Activated CD4-positive, alpha-beta T cell treated with anti-CD3 and anti-CD28 coated beads, Interleukin-2, Interleukin-6, amounts not matched to agents 100 ng/mL and 50 ng/mL, durations not matched to agents 16 hours and 8 hours (primary cell): ENCODE measurements at regions not wholly inside any gene's neighbourhood (a gene's known extent, or its start where the extent isn't known, plus 50 kb on each side); places are given as distances from the start of the nearest gene placed in this dataset.

Source experiments
- DNase-seq: peaks from one replicate; pipeline ENCODE4 v3.0.0-alpha.2; 2020

DNA sequence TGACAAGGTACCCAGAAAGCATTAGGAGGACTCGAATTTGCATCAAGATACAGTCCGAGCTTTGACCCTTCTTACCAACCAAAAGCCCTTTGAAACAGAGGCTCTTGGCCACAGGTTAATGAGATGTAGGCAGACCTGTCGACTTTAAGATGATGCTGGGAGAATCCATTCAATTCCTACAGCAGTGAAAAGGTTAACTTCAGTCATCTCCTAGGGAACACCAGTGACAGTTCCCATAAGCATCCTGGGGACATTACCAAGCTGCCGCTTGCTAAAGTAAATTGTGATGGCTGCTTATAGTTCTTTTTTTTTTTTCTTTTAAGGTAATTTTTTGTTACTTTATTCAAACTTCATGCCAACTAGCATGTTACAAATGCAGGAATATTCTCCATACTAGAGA is 379.3 kb downstream of the SOX11 start:
- DNase-seq, result no peak

DNA sequence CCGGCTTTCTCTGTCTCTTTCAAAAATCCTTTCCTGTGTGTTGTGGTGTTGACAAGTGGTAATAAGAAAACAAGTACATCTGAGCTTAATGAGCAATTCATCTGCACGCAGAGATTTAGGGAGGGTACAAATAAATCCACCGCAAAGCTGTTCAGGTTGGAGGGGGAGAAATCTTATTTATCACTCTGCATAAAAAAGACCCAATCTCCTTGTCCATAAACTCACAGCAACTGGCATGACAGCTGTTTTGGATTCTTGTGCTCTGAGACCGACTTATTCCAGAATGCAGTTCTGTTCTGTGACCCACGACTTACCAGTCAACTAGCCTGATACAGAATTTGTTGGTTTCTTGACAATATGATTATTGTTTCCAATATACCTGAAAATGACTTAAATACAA is 380.1 kb downstream of the SOX11 start:
- DNase-seq, result no peak

DNA sequence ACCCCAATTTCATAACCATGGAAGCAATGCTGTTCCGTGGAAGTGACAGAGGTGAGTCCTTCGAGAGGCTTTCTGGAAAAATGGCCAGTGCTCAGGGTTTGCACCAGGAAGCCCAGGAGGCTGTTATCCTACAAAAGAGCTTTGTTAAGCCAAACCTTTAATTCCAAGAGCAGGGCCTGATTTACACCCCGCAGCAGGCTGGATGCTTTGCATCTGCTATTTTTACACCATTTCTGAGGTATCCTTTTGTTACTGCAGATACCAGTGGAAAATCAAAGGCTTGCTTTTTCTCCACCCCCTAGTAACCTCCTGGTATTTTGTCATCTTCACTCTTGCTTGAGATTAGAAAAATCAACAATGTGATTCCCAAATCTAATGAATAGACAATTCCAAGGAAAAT is 380.6 kb downstream of the SOX11 start:
- no peak for DNase-seq

DNA sequence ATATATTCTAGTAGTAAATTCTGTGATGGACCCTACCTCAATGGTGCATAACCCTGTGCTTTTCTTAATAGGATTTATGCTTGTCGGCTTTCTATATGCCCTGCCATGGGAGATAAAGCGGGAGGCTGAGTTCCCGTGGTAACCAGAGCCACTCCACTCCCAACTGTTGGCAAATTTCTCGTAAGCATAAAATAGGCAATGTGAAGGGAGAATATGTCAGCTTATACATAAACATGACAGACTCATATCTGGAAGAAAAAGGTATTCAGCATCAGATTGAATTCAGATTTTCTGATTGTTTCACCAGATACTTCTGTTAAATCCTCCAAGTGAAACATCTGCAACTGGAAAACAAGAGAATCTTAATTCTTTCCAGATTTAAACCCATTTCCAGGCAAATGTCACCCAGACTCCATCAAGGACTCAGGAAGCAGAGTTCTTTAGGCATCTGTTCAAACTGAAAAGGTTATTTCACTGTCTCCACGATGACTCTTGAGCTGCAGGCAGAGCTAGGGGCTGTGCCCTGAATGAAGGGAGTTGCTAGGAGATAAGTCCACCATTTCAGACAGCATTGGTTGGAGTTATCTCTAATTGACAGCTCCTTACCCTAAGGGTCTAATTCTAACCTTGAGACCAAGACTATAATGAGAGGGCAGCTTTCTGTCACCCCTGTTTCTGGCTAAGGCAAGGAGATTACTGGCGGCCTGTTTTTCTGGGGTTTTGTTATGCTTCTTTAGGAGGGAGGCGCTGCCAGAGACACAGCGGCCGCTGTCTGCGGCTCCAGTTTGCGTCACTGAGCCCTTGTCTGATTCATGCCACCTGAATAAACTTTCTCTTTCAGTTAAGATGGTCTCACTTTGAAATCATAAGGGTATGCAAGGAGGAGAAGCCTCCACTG is 381.3 kb downstream of the SOX11 start:
- DNase-seq, result no peak

DNA sequence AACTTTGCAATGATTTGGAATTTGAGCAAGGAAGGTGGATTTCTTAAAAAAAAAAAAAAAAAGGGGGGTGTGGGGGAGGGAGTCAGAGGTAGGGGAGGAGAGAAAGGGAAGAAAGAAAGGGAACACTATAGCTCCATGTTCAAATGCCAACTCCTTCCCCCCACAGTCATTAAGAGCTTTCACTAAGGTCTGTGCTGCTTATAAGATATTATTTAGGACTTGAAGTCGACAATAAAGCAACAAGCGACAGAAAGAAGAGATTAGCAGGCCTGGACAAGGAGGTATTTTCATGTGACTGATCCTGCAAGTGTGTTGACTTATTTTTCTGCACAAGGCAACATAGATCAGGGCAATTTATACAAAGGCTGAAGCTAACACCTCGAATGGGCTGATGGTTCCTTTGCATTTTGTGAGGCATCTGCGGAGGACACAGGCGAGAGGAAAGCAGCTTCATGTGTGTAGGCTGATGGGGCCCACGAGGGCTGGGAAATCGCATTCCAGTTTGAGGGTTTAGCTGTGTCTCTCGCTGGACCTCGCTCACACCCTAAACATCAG is 382.0 kb downstream of the SOX11 start:
- no peak for DNase-seq

DNA sequence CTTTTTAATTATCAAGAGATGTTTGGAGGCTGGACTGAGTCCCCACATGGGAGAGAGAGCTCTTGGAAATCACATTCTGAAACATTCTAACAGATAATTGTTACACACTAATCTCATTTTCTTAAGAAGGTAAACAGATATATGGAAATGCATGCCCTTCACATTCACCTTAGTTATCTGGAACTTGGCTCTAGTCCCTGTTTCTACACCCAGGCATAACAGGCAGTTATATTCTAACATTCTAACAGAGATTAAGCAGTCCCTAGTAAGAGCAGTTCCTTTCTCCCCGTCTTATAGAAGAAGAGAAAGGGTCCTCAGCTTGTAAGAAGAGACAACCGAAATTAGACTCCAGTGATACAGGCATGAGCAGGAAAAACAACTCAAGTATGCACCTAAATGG is 385.4 kb downstream of the SOX11 start:
- DNase-seq, result no peak

DNA sequence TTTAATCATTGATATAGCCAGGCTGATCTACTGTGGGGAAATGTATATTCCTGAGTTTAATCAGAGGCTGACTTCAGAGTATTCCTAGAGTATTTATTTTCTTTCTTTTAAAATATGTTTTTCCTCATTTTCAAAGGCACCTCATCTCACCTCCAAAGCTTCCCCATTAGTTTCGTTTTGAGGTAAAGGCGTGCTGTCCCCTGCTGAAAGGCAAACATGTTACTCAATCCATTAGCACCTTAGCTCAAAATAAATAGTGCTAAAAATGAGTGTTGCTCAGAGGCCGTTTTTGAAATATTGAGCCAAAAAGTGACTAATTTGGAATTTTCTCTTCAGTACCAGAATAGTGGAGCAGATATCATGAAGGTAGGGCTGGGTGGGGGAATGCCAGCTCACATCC is 386.2 kb downstream of the SOX11 start:
- DNase-seq, result no peak

DNA sequence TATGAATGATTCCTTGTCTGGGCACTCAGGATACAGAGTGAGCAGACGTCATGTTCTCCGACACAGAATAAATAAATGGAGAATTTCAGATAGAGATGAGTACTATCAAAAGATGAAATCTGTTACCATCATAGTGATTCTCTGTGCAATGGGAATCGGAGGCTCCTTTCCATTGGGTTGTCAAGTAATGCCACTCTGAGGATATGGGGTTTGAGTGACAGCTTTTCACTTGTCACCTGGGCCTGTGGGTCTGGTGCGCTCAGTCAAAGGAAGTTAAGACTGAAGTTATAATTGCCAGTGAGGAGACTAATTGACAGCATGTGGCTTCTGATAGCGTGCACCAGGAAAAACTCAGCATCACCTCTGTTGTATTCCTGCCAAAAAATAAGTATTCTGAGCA is 387.2 kb downstream of the SOX11 start:
- no peak for DNase-seq

DNA sequence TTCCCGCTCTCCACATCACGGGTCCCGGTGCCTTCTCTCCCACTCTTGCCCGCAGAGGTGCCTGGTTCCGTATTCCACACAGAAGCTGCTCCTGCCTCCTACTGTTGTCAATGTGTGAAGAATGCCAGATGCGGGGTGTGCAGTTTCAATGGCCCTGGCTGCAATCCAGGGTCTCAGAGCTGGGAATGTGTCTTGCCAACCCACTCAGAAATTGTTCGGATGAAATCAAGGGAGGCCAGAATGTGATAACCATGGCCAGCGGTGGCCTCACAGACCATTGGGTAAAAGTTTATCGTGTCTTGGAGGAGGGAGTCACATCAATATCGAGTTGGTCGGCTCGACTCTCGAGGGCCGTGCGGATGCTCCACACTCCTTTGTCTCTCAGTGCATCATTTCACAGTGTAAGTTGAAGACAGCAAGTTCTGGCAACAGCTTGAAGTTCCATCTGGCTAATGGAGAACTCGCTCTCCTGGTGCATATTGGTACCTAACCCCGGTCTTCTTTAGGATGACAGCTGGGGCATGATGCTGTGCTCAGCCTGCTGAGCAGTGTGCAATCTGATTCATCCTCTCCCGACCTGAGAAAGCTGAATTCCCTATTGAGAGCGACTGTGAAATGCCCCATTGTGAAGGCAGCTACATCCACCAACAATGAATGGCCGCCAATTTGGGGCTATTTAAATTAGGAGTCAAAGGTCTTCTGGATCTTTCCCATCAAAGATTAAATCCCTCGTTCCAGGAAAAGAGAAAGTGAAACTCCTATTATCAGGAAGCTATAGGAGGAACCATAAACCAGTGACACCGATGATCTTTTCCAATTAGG is 389.0 kb downstream of the SOX11 start:
- no peak for DNase-seq

DNA sequence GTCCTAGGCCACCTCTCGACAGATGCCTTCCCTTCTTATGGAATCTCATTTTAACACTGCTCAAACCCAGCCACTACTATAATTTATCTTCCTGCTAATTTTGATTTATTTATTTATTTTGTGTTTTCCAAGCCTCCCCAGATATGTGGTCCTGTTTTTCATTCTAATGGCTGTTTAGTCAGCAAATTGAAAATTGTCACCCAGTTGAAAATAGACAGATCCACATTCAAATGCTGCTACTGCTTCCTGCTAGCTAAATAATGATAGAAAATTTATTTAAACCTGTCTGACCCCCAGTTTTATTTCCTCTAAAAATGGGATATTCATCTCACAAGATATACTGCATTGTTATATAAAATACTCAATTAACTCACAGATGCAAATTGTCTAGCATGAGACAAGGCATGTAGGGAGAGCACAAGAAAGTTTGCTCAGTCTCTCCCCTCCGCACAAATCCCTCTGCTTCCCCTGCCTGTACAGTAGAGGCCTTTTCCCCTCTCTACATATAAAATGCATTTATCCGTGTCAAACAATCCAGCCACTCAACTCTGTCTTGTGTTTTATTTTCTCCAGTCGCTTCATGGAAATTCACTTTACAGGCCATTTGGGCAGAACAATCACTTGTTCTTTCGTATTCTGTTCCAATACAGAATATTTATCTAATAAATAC is 389.9 kb downstream of the SOX11 start:
- DNase-seq, result no peak

DNA sequence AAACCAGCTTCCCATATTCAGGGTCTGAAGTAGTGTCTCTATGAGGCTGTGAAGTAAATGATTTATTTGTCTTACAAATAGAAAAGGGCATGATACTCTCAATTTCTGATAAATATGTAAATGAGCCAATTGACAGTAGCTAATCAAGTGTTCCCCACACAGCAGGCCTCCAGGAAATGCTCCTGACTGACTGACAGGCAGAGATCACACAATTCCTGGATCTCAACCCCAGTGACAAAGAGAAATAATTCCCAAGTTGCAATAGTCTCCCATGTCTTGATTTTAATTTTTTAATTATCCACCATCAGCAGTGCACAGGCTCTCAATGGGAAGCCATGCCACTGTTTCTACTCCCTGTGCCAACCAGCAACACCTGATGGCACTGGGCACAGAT is 390.4 kb downstream of the SOX11 start:
- no peak for DNase-seq

DNA sequence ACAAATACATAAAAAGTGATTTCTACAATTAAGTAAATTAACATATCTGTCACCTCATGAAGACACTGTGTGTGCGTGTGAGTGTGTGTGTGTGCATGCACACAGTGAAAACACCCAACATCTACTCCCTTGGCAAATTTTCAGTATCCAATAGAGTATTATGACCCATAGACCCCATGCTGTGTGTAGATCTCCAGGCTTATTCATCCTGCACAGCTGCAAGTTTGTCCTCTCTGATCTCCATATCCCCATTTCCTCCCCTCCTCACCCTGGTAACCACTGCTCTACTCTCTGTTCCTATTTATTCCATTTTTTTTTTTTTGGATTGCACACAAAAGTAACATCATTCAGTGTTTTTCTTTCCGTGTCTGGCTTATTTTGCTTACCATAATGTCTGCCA is 391.0 kb downstream of the SOX11 start:
- no peak for DNase-seq

DNA sequence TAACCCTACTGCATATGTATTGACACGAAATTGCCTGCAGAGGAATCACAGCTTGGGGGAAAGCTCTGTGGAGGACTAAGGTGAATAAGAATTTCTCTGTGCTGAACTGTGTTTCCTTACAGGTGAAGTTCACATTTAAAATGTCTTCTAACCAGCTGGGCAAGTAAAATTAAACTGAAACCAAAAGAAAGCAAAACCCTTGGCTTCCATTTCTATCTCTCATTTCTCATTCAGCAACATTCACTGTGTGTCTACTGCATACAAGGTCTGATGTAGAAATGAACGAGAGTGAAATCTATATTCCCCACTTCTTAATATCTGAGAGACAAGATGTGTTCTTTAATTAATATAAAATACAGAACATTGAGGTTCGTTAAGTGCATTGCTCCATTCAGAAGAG is 397.3 kb downstream of the SOX11 start:
- DNase-seq, result no peak

DNA sequence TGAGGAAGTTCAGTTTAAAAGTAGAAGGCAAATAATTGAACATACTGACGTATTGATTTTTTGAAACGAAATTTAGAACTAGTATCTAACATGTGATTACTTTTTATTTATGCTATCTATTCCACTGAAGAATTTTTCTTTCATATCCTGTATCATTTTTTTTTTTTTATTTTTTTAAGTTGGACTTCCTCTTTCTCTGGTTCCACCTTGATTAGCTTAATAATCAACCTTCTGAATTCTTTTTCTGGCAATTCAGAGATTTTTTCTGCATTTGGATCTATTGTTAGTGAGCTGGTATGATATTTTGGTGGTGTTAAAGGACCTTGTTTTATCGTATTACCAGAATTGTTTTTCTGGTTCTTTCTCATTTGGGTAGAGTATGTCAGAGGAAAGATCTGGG is 411.2 kb downstream of the SOX11 start:
- DNase-seq, result no peak

DNA sequence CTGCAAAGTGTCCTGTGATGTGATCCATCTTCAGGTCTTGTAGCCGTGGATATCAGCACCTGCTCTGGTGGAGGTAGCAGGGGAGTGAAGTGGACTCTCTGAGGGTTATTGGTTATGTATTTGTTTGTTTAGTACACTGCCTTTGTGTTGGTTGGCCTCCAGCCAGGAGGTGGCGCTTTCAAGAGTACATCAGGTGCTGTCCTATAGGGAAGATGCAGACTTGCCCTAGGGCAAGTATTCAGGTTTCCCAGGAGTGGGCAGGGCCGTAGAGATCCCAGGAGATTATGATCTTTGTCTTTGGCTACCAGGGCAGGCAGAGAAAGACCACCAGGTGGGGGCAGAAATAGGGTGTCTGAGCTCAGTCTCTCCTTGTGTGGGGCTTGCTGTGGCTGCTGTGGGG is 411.8 kb downstream of the SOX11 start:
- no peak for DNase-seq

DNA sequence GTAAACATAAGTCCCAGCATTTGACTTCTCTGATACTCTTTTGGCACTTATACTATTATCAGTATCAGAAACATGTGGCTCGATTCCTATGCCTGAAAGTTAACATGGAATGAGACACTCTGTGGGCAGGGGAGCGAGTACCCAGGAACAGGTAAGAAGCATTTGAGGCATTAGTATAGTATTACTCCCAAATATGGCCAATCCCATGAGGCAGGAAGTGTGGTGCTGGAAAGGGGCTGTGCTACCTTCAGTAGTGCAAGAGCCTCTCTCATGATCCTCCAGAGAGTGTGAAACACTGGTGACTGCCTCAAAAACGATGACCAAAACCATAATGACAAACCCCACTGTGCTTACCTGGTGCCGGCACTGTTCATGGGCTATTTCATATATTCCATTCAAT is 415.1 kb downstream of the SOX11 start:
- DNase-seq, result no peak

DNA sequence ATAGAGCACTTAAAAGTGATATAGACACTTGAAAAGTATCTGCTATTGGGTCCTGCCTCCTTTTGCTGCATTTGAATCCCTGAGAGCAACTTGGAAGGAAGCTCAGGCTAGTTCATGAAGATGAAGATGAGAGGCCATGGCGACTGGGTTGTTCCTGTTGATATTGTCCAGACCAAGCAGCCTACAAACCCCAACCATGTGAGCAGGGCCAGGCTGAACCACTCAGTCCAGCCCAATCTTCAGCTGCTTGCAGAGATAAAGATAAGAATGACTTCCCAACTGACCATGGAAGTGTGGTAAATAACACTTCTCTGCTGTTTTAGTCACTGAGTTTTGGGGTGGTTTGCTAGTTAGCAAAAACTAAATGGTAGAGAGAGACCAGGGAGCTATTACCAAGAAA is 417.6 kb downstream of the SOX11 start:
- no peak for DNase-seq

DNA sequence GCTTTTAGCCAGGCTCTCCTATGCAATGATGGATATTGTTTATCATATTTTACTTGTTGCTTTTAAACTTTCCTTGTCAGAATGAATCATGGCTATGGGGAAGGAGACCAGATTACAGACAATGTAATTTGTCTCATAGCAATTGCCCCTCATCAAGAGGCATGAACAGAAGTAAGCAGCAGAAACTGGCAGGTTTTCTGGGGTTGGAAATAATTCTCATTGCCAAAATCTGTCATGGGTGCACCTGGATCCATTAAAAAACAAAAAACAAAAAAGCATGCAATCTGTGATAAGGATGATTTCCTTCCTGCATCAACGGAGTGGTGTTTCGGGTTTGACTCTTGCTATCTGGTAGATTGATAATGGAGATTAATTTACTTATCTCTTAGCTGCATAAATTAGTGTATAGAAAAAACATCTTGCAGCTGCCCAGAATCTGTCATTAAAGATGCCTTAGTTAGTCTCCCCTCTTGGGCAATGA is 419.6 kb downstream of the SOX11 start:
- no peak for DNase-seq

DNA sequence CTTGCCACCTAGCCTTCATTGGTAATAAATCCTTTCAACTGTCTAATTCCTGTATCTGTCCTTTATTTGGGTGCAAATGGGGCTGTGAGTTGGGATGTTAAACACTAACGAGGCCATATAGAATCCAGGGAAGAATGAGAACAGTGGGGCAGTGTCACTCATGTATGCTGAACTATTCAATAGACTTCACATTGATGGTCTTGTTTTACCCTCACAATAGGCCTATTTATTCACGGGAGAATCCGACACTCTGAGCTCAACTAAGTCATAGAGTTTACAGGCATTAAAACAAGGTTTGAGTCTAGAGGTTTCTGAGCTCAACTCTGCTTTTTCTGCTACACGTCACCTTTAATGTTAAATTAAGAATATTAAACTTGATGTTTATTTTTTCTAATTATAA is 421.6 kb downstream of the SOX11 start:
- no peak for DNase-seq

DNA sequence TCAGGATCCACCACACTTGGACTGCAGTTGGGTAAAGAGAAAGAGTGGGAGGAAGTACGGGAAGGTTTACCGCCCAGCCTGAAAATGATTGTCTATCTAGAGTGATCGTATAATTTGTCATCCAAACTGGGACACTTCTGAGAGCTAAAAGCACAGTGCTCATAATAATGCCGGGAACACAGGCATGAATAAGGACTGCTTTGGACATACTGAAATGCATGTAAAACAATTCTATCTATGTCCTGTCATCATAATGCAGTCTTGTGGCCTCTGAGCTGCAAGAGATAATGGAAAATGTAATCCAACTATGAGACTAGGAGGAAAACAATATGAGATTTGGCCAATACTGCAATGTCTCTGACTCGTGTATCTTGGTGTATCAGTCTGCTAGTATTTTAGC is 435.5 kb downstream of the SOX11 start:
- no peak for DNase-seq

DNA sequence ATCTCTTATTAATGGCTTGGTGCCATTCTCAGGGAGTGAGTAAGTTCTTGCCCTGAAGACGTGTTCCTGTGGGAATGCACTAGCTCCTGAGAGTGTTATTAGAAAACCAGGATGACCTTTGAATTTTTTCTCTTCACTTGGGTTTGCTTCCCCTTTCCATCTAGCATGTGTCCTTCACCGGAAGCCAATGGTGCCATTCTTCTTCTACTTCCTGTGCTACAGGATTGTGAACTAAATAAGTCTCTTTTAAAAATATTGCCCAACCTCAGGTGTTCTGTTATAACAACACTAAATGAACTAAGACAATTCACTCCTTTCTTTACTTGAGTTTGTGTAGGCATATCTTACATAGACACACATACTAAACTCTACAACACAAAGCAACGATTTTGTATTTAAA is 447.0 kb downstream of the SOX11 start:
- DNase-seq, result no peak

DNA sequence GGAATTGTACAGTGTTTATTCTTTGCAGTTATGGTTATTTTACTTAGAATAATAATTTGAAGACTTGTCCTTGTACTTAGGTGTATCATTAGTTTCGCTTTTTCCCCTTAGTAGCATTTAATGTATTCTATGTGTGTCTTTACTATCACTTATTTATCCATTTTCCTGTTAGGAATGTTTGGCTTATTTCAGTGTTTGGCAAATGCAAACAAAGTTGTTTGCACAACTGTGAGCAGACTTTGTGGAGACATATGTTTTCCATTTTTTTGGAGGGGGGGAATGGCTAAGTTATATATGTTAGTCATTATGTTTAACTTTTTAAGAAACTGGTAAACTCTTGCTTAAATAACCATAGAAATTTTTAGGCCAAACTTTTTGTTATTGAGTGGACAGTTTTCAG is 447.7 kb downstream of the SOX11 start:
- no peak for DNase-seq

DNA sequence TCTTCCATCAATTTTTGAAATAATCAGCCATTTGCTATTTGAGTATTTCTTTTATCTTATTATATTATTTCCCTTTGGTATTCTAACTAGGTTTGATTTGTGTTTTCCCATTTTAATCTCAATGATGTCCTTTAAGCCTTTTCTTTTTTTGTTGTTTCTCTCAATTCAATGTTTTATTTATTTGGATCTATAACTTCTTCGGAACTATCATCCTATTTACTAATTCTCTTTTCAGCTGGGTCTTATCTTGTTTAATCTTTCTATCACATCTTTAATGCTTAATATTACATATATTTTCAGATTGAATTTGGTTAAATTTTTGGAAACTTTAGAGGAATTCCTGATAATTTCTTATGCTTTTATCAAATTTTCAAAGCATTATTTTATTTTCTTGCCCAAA is 448.3 kb downstream of the SOX11 start:
- no peak for DNase-seq
